GM21381 (cell line): ENCODE measurements at regions not wholly inside any gene's neighbourhood (a gene's known extent, or its start where the extent isn't known, plus 50 kb on each side); places are given as distances from the start of the nearest gene placed in this dataset.

Experiments used
- ATAC-seq: cut with Tn5 transposase; IDR thresholded peaks from one replicate; pipeline ENCODE4 v1.9.1; 2021; ENCODE audit warnings: mild to moderate bottlenecking, moderate library complexity; ENCODE audit not compliant: unreplicated experiment

DNA sequence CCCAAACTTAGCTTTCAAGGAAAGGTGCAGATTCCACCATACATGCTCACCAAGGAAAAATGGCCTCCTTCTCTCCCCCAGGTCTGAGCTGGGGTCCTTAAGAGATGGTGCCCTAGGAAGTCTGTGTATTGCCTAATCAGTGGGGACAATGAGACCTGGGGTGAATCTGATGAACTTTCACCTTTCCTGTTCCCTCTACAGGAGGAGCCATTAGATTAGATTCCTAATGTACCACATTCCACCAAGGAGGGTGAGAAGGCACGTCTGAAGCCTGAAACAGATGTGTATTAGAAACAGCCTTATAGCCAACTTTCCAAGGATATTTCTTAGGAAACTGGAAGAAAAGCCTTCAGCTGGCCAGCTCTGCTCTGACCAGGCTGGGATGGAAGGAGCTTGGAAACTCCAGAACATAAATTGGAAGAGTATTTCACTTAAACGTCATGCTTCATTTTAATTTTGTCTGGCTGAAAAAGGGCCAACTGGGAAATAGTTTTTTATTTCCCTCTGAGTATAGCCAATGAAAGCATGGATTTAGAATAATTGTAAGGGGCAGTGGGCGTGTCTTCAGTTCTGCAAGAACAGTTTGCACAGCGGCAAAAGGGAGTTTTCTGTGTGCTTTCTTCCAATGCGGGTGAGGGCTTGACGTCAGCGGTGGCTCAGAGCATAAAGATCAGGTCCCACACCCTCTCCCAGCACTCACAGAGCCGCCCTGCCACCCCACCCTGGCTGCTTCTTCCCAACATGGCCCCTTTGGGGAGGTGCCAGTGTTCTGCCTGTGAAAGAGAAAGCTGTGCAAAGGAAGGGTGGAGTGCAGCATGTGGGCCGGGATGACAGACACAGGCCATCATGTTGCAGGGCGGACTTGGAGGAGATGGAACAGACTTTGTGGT is 210.9 kb downstream of the ESM1 start:
- ATAC-seq = no peak

GRCh38 chr5:54772684-54773083 is 212.7 kb downstream of the ESM1 start:
- no peak for ATAC-seq

DNA sequence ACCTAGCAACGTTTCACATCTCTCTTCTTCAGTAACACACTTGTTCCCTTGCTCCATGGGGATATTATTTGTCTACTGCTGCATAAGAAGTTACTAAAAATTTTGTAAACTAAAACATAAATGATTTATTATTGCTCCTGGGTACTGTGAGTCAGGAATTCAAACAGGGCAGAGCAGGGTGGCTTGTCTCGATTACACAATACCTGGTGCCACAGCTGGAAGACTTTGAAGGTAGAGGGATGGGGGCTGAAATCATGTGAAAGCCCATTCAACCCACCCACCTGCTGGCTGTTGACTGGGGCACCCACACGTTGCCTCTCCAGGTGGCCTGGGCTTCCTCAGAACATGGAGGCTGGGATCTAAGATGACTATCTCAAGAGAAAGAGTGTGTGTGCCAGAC is 213.2 kb downstream of the ESM1 start:
- no peak for ATAC-seq

DNA sequence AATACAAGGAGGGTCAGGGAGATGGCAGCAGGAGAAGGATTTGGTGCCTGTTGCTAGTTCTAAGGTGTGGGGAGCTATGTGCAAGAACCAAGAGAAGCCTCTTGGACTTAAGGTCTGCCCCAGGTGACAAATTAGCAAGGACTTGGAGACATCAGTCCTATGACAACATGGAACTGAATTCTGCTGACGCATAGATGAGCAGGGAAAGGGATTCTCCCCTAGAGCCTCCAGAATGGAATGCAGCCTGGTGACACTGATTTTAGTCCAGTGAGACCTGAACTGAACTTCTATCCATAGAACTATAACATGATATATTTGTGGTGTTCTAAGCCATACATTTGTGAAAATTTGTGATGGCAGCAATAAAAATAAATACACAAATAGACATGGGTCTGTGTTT is 215.6 kb downstream of the ESM1 start:
- ATAC-seq = no peak

DNA sequence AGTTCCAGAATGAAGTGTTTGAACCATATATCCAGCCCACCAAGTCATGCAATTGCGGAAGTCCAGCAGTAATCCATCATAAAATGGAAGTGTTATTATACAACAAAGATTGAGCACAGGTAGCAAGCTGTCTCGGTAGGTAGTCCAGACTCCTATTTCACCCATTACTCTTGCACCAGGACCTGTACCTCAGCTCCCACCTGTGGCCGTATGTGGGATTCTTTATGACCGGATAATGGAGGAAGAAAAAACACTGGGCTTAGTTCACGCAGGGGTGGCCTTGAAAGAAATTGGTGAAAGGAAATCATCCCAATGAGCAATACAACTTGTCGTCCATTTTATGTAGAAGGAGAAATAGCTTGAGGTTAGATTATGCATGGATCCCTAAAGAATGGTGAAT is 216.3 kb downstream of the ESM1 start:
- ATAC-seq = no peak

- ATAC-seq = no peak
Observed at GRCh38 chr5:54766748-54767147, 218.6 kb downstream of the ESM1 start.

- ATAC-seq = no peak
Observed at GRCh38 chr5:54765165-54766028, 220.0 kb downstream of the ESM1 start.

DNA sequence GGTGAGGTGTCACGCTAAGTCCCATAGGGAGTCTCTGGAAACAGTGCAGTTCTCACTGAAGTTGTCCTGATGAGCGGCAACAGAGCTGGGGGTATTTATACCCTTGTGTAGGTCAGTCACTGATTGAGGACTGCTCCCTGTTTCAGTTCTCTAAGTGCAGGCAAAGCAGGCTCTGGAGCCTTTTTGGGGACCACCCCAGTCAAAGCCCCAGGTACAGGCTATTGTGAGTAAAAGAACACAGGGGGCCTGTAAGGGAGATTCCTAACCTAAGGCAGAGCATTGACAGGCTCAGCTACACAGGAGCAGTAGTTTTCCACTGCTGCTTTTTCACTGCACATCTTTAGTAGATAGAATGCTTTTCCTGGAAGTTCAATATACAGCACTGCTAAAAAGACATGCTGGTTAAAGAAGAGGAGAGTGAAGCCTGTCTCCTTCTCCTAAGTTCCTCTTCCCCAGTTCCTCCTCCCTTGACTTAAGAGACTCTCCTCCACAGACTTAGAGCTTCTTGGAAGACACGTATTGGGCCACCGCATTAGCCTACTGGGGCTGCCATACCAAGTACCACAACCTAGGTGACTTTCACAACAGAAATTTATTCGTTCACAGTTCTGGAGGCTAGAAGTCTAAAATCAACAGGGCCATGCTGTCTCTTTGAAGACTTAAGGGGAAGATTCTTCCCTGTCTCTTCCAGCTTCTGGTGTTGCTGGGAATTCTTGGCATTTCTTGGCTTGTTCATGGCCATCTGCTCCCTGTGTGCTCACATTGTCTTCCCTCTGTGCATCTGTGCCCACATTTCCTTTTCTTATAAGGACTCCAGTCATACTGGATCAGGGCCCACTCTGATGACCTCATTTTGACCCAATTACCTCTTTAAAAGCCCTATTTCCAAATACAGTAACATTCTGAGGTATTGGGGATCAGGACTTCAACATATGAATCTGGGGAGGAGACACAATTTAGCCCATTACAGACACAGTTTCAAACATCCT is 221.0 kb downstream of the ESM1 start:
- no peak for ATAC-seq

GRCh38 chr5:54761213-54761701 is 224.1 kb downstream of the ESM1 start:
- no peak for ATAC-seq

DNA sequence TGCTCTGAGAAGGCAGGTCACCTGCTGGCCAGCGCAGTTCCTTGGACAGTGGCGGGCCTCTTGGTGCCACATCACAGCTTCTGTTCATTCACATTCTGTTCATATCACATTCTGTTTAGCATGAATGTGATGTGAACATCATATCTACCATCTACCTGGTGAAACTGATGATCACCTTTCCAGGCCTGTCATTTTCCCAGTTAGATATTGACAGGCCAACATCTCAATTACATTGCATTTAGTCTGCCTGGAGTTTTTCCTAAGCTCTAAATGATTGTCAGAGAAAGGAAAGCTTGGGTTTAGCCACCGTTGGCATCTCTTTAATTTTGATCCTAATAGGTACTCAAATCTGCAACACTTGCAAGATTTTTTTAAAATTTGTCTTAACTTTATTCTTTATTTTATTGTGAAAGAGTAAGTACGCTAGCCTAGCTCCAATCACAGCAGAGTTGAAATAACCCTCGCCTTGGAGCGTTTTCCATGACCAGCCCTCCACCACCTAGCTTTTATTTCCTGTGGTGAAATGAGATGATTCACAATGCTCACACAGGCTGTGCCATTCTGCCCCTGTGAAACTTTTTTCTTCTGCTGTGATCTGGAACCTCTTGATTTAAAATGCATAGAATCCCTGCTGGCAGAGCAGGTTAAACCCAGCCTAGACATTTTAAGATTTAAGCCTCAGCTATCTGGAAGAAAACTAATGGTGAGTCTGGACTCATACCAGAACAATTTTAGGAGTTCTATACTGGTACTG is 225.0 kb downstream of the ESM1 start:
- ATAC-seq = no peak

DNA sequence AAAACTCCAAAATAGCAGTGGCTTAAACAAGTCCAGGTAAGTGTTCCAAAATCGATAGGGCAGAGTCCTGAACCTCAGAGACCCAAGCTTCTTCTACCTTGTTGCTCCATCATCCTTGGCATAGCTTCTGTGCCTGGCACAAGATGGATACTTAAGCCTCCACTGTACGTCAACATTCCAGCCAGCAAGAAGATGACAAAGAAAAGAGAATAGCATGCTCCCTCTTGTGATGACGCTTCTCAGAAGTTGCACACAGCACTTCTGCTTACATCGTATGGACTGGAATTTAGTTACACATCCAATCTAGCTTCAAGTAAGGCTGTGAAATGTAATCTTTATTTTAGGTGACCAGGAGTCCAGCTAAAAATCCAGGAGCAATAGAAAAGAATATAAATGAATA is 227.4 kb downstream of the ESM1 start:
- ATAC-seq = no peak

GRCh38 chr5:54757541-54757940 is 227.9 kb downstream of the ESM1 start:
- no peak for ATAC-seq

DNA sequence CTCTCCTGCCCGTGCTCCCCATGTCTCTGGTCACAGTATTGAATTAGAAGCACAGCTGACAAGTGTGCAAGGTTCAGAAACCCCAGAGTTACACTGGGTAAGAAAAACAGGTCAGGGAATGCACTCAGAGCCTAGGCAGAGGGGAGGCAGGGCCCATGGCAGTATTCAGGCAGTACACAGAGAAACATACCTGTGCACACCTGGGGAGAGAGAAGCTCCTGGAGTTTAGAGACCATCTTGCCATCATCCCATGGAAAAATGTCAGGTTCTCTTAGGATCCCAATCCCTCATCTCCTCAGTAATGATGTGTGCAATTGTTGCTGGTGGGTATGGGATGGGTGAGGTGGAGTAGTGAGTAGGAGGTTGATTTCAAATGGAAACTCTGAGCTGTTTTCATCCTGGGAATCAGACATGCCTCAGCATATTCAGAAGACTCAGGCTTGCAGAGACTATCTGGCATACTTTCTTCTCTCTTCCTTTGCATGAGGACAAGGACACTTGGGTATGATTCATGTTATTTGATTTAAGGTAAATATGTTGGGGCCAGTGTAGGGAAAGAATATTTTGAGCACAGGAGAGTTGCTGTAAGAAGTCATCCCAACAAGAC is 228.5 kb downstream of the ESM1 start:
- ATAC-seq = no peak

DNA sequence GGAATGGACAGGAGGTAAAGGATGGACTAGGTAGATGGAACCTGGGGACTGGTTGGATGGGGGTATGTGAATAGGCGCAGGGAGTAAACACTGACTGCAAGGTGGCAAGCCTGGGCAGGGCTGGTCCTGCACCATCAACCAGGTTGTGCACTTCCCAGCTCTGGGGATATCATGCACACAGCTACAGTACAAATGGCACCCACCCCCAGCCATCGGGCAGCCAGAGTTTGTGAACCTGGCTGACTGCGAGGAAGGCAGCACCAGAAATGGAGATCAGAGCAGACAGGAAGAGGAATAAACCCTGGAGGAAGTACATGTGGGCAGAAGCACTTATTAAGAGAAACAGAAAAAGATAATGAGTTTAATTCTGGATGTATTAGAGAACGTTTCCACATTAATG is 229.1 kb downstream of the ESM1 start:
- no peak for ATAC-seq

DNA sequence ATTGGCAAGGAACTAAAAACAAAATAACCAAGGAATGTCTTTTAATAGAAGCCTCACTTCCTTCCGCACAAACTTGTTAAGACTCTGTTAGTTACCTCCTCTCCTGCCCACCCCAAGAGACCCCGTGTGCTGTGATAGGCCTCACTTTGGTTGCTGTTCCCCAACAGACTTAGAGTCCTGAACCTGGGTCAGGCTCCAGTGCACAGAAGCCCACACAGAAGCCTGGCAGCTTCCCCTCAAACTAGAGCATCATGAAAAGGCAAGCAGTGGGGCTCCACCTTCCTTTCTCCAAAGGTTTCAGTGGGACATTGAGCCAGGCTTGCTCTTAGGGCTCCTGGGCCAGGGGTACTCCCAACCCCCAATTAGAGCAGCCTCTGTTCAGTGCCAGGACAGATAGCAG is 230.5 kb downstream of the ESM1 start:
- no peak for ATAC-seq

- no peak for ATAC-seq
Observed at GRCh38 chr5:54754420-54754819, 231.0 kb downstream of the ESM1 start.

DNA sequence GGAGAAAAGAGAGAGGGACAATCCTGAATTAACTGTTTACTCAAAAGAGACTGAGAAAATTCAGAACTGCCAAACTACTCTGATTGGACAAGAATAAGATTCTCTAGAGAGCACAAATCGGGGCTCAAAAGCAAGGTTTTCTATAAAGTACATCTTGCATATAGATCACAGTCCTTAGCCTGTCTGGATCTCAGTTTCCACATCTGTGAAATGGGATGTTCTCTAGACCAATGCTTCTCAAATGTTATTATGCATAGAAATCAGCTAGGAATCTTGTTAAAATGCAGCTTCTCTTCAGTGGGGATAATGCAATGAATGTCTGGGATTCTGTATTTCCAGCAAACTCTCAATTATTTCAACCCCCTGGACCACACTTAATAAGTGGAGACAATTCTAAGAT is 231.6 kb downstream of the ESM1 start:
- ATAC-seq = no peak

- ATAC-seq = no peak
Observed at GRCh38 chr5:54753034-54753433, 232.4 kb downstream of the ESM1 start.

DNA sequence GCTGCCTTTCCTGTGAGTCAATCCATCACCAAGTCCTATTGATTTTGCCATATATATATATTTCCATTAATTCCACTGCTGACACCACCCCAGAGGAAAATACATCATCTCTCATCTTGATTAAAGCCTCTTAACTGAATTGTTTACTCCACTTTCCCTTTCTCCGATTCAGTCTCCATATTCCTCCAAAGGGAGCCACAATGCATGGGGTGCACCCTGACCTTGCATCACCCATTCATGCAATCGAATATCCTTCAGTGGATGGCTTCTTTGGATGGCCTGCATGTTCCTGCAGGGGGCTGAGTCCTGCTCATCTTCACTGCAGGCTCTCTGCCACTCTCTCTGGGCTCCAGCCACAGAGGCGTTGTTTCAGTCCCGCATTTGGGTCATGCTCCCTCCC is 231.0 kb downstream of the SNX18 start:
- ATAC-seq = no peak
